ENCODE measurements at regions not wholly inside any gene's neighbourhood (a gene's known extent, or its start where the extent isn't known, plus 50 kb on each side); places are given as distances from the start of the nearest gene placed in this dataset.

DNA sequence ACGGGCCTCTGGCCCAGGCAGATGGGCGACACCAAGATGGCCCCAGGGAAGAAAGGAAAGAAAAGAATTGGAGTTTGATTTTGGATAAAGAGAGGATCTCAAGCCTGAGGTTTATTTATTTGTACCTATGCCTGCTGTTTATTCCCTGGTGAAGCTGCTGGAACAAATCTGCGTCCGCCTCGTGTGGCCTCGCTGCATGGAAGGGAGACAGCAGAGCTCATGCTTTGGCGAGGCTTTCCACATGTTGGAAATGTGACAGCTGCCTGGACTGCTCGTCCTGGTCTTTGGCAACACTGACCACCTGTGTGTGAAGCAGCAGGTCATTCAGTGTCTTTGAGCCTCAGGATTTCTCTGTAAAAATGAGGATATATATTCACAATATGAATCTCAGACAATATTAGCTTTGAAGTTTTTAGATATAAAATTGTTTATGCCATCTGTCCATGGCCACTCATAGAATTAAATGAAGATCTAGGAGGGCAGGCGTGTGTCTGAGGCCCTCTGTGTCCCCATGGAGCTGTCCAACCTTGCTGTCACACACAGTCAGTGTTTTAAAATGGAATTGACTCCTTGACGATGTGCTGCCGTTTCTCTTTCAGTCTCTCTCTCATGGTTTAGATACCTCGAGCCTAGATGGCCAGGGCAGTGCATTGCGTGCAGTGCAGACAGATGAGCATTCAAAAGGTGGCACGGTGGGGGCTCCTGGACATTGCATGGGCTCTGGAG is 94.3 kb downstream of the SOCS6 start:
- TF ChIP-seq, protein P1, sequence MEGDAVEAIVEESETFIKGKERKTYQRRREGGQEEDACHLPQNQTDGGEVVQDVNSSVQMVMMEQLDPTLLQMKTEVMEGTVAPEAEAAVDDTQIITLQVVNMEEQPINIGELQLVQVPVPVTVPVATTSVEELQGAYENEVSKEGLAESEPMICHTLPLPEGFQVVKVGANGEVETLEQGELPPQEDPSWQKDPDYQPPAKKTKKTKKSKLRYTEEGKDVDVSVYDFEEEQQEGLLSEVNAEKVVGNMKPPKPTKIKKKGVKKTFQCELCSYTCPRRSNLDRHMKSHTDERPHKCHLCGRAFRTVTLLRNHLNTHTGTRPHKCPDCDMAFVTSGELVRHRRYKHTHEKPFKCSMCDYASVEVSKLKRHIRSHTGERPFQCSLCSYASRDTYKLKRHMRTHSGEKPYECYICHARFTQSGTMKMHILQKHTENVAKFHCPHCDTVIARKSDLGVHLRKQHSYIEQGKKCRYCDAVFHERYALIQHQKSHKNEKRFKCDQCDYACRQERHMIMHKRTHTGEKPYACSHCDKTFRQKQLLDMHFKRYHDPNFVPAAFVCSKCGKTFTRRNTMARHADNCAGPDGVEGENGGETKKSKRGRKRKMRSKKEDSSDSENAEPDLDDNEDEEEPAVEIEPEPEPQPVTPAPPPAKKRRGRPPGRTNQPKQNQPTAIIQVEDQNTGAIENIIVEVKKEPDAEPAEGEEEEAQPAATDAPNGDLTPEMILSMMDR (IDR thresholded peaks at IDR 0.05; ENCODE audit: poor library complexity), result no peak
- TF ChIP-seq EZH2 (IDR thresholded peaks at IDR 0.05; ENCODE audit: borderline replicate concordance), result no peak
- no peak for TF ChIP-seq EZH2phosphoT487 (IDR thresholded peaks at IDR 0.05; ENCODE audit: low read depth, severe bottlenecking, unreplicated experiment)
